ENCODE measurements at regions not wholly inside any gene's neighbourhood (a gene's known extent, or its start where the extent isn't known, plus 50 kb on each side); places are given as distances from the start of the nearest gene placed in this dataset.

DNA sequence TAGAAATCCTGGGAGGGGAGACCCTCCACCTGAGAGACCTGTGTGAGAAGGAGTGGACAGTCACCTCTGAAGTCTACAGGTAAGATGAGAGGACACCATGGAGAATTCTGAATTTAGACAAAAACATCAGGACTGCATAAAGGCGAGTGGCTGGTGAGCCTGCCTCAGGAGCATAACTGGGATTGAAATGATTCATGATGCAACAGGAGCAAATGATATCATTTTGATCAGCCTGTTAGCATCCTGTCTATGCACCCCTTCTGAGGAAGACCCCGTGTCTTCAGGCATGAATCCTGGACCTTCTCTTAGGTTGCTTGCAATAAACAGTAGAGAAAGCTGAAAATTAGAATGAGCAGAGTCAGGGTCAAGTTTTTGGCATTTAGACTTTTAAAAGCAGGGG, 245.8 kb downstream of the ETAA1 start:
- Mint-ChIP-seq H3K4me3 (no peak overlapping the region), H3K4me1 (no peaks in the 10 kb centered on the region), H3K27ac (peak overlapping the region in 1 of 7 donors; percentile 45), H3K36me3 (no peaks in the 10 kb centered on the region), H3K27me3 (ENCODE audit: low read depth in 3 of 3) (no peaks in the 10 kb centered on the region), H3K9me3 (peaks cover 4 to 16% (median 9%) of the 10 kb centered on the region in 7 donors)
- H3K9ac ChIP-seq (ENCODE audit: insufficient read depth, low read length, poor library complexity, severe bottlenecking): no peak overlapping the region
- no peak overlapping the region for H3K27ac ChIP-seq (ENCODE audit: low read depth in 1 of 2, low read length in 2 of 2)
- no peaks in the 10 kb centered on the region for H3K27me3 ChIP-seq (ENCODE audit: control insufficient read depth in 2 of 2, insufficient read depth in 2 of 2, low read length in 2 of 2)
- H2AFZ ChIP-seq (ENCODE audit: insufficient read depth, low read depth, low read length, poor library complexity, severe bottlenecking): no peak overlapping the region
- H4K20me1 ChIP-seq (ENCODE audit: insufficient read depth, low read length): no peaks in the 10 kb centered on the region
- WGBS (ENCODE audit: insufficient coverage): 95% methylated on average over 2 of the region's 2 CpGs
- no peak overlapping the region for H3K4me2 ChIP-seq (replicated peaks; ENCODE audit: extremely low read depth, low read length, poor library complexity, severe bottlenecking)
- peaks cover 12 to 13% of the 10 kb centered on the region in 2 donors for H3K9me3 ChIP-seq (replicated peaks in 1 of 2; ENCODE audit: control insufficient read depth in 1 of 2, insufficient read depth in 1 of 2, low read length in 2 of 2)
- H3K79me2 ChIP-seq (ENCODE audit: insufficient read depth, low read length): no peaks in the 10 kb centered on the region
- H3K36me3 ChIP-seq (replicated peaks in 1 of 2; ENCODE audit: control insufficient read depth in 1 of 2, insufficient read depth in 2 of 2, low read length in 2 of 2): no peaks in the 10 kb centered on the region
- no peaks in the 10 kb centered on the region for H3K4me1 ChIP-seq (ENCODE audit: control insufficient read depth in 1 of 2, insufficient read depth in 2 of 2, low read length in 2 of 2)
- TF ChIP-seq, protein P1, sequence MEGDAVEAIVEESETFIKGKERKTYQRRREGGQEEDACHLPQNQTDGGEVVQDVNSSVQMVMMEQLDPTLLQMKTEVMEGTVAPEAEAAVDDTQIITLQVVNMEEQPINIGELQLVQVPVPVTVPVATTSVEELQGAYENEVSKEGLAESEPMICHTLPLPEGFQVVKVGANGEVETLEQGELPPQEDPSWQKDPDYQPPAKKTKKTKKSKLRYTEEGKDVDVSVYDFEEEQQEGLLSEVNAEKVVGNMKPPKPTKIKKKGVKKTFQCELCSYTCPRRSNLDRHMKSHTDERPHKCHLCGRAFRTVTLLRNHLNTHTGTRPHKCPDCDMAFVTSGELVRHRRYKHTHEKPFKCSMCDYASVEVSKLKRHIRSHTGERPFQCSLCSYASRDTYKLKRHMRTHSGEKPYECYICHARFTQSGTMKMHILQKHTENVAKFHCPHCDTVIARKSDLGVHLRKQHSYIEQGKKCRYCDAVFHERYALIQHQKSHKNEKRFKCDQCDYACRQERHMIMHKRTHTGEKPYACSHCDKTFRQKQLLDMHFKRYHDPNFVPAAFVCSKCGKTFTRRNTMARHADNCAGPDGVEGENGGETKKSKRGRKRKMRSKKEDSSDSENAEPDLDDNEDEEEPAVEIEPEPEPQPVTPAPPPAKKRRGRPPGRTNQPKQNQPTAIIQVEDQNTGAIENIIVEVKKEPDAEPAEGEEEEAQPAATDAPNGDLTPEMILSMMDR (IDR thresholded peaks at IDR 0.05): no peak
- no peak overlapping the region for H3K4me3 ChIP-seq (replicated peaks in 1 of 3; ENCODE audit: low read depth in 2 of 3, low read length in 3 of 3)
- DNase-seq: no peak
- intact Hi-C loops (cut with micrococcal nuclease): no loop called here

DNA sequence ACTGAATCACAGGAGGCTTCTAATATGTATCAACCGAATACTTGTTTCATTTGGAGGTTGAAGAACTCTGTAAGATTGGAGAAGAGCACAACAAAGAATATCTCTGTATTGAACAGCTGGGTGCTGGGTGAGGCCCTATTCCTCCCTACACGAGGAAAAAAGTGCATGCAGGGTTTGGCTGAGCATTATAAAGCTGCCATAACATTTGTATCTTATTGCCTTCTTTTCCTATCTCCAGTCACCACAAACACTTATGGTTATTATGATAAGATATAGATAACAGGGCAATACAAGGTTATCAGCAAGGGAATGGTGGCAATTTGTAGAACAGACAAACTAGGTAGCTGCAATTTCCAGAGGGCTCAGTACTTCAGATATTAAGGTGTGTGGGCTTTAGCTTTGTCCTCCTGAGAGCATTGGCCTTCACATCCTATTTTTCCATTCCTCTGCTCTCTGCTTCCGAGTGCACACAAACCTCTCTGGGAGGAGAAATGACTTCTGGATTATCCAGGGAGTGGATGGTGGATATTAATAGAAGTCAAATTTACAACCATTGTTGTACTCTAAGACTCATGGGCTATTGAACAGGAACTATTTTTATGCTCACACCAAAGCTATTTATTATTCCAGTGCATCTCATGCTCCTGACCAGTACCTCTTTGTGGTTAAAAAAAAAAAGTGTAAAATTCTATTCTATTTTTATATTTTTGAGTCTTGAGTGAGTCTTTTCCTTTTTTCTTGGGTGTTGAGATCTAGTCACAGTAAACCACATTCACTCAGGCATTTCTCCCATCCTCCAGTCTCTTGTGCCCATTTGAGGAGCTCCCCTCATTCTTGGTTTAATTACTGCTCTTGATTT, 248.4 kb downstream of the ETAA1 start:
- no peaks in the 10 kb centered on the region for H3K4me1 Mint-ChIP-seq
- H3K27me3 ChIP-seq (ENCODE audit: control insufficient read depth in 2 of 2, insufficient read depth in 2 of 2, low read length in 2 of 2): no peaks in the 10 kb centered on the region
- H3K36me3 Mint-ChIP-seq: no peaks in the 10 kb centered on the region
- H3K9me3 Mint-ChIP-seq: peaks cover 4 to 16% (median 9%) of the 10 kb centered on the region in 7 donors
- WGBS (ENCODE audit: insufficient coverage): no CpG with 5 or more reads among the region's 3 CpGs
- no peak overlapping the region for H3K4me3 Mint-ChIP-seq
- H3K27ac ChIP-seq (ENCODE audit: low read depth in 1 of 2, low read length in 2 of 2): no peak overlapping the region
- H3K9me3 ChIP-seq (replicated peaks in 1 of 2; ENCODE audit: control insufficient read depth in 1 of 2, insufficient read depth in 1 of 2, low read length in 2 of 2): peaks cover 12 to 13% of the 10 kb centered on the region in 2 donors
- no peaks in the 10 kb centered on the region for H3K79me2 ChIP-seq (ENCODE audit: insufficient read depth, low read length)
- no peak overlapping the region for H3K4me2 ChIP-seq (replicated peaks; ENCODE audit: extremely low read depth, low read length, poor library complexity, severe bottlenecking)
- no peak overlapping the region for H3K9ac ChIP-seq (ENCODE audit: insufficient read depth, low read length, poor library complexity, severe bottlenecking)
- H3K36me3 ChIP-seq (replicated peaks in 1 of 2; ENCODE audit: control insufficient read depth in 1 of 2, insufficient read depth in 2 of 2, low read length in 2 of 2): no peaks in the 10 kb centered on the region
- intact Hi-C loops (cut with micrococcal nuclease): no loop called here
- no peaks in the 10 kb centered on the region for H3K4me1 ChIP-seq (ENCODE audit: control insufficient read depth in 1 of 2, insufficient read depth in 2 of 2, low read length in 2 of 2)
- no peak overlapping the region for H3K4me3 ChIP-seq (replicated peaks in 1 of 3; ENCODE audit: low read depth in 2 of 3, low read length in 3 of 3)
- DNase-seq: no peak
- no peak overlapping the region for H3K27ac Mint-ChIP-seq
- no peaks in the 10 kb centered on the region for H4K20me1 ChIP-seq (ENCODE audit: insufficient read depth, low read length)
- H3K27me3 Mint-ChIP-seq (ENCODE audit: low read depth in 3 of 3): no peaks in the 10 kb centered on the region
- TF ChIP-seq, protein P1 (IDR thresholded peaks at IDR 0.05): no peak
- no peak overlapping the region for H2AFZ ChIP-seq (ENCODE audit: insufficient read depth, low read depth, low read length, poor library complexity, severe bottlenecking)
